ENCODE measurements at regions not wholly inside any gene's neighbourhood (a gene's known extent, or its start where the extent isn't known, plus 50 kb on each side); places are given as distances from the start of the nearest gene placed in this dataset.

DNA sequence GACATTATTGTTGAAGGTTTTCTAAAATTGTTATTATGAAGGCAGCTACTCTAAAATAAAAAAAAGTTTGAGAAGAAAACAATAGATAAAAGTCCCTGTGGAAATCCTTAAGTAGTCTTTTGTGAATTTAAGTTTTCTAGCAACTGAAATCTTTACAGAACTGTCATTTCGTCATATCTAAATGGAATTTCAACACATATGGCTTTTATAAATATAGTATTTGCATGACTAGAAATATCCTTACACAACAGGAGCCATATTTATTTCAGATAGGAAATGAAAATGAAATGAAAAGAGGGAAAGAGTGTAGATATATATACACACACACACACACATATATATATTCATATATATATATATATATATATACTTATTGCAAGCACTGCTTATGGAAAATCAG, 204.7 kb upstream of the RGS18 start:
- DNase-seq (ENCODE audit: extremely low spot score in 2 of 2) = no peak
- TF ChIP-seq, protein P1, sequence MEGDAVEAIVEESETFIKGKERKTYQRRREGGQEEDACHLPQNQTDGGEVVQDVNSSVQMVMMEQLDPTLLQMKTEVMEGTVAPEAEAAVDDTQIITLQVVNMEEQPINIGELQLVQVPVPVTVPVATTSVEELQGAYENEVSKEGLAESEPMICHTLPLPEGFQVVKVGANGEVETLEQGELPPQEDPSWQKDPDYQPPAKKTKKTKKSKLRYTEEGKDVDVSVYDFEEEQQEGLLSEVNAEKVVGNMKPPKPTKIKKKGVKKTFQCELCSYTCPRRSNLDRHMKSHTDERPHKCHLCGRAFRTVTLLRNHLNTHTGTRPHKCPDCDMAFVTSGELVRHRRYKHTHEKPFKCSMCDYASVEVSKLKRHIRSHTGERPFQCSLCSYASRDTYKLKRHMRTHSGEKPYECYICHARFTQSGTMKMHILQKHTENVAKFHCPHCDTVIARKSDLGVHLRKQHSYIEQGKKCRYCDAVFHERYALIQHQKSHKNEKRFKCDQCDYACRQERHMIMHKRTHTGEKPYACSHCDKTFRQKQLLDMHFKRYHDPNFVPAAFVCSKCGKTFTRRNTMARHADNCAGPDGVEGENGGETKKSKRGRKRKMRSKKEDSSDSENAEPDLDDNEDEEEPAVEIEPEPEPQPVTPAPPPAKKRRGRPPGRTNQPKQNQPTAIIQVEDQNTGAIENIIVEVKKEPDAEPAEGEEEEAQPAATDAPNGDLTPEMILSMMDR (IDR thresholded peaks at IDR 0.05) = no peak
- TF ChIP-seq POLR2A (IDR thresholded peaks at IDR 0.05) = no peak
- TF ChIP-seq POLR2AphosphoS5 (IDR thresholded peaks at IDR 0.05; ENCODE audit: insufficient read depth in 1 of 2, low read depth in 1 of 2) = no peak
- Histone ChIP-seq H3K27ac (no peak overlapping the region), H3K9me3 (no peaks in the 10 kb centered on the region), H3K27me3 (no peaks in the 10 kb centered on the region), H3K4me3 (no peak overlapping the region), H3K4me1 (no peaks in the 10 kb centered on the region), H3K36me3 (no peaks in the 10 kb centered on the region)
- intact Hi-C loops (cut with DNase I) = no loop called here

DNA sequence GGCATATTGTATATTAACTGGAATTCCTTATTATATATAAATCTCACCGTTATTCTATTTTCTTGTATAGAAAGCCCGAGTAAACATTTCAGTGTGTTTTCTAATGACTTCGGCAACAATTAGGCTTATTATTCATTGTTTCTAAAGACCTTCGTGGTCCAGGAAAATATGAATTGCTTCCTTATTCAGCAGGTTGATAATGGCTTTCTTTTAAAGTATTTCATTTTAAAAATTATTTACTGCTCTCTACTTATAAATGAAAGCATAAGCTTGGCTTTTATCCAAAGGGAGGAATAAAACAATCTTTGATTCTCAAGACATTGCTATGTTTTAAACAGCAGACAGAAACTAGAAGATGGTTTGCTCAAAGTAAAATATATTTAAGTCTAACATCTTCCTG, 198.4 kb upstream of the RGS18 start:
- Histone ChIP-seq H3K4me3 (no peak overlapping the region), H3K4me1 (no peaks in the 10 kb centered on the region), H3K9me3 (no peaks in the 10 kb centered on the region), H3K27me3 (no peaks in the 10 kb centered on the region), H3K36me3 (no peaks in the 10 kb centered on the region), H3K27ac (no peak overlapping the region)
- no peak for DNase-seq (ENCODE audit: extremely low spot score in 2 of 2)
- TF ChIP-seq POLR2AphosphoS5 (IDR thresholded peaks at IDR 0.05; ENCODE audit: insufficient read depth in 1 of 2, low read depth in 1 of 2) (no peak), POLR2A (IDR thresholded peaks at IDR 0.05) (no peak)
- TF ChIP-seq, protein P1 (IDR thresholded peaks at IDR 0.05) = no peak
- intact Hi-C loops (cut with DNase I) = no loop called here

DNA sequence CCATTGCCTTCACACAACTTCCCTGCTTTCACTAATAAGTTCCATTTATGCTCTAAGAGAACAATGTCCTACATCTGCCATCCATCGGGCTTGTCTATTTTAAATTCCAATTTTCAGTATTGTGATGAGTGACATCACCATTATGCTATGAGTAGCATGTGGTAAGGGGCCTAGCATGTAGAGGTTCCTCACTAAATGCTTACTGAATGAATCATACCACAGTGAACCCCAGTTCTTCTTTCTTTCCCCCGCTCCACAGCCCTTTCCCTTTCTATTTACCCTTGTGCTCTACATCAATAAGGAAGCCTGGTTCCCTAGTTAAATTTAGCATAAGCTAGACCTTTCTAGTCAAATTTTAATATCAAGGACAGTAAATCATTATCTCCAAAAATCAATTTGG, 195.0 kb upstream of the RGS18 start:
- H3K36me3 ChIP-seq = no peaks in the 10 kb centered on the region
- DNase-seq (ENCODE audit: extremely low spot score in 2 of 2) = no peak
- intact Hi-C loops (cut with DNase I) = no loop called here
- no peak for TF ChIP-seq POLR2AphosphoS5 (IDR thresholded peaks at IDR 0.05; ENCODE audit: insufficient read depth in 1 of 2, low read depth in 1 of 2)
- TF ChIP-seq, protein P1 (IDR thresholded peaks at IDR 0.05) = no peak
- TF ChIP-seq POLR2A (IDR thresholded peaks at IDR 0.05) = no peak
- no peak overlapping the region for H3K4me3 ChIP-seq
- H3K27me3 ChIP-seq = no peaks in the 10 kb centered on the region
- no peaks in the 10 kb centered on the region for H3K9me3 ChIP-seq
- H3K27ac ChIP-seq = no peak overlapping the region
- no peaks in the 10 kb centered on the region for H3K4me1 ChIP-seq

DNA sequence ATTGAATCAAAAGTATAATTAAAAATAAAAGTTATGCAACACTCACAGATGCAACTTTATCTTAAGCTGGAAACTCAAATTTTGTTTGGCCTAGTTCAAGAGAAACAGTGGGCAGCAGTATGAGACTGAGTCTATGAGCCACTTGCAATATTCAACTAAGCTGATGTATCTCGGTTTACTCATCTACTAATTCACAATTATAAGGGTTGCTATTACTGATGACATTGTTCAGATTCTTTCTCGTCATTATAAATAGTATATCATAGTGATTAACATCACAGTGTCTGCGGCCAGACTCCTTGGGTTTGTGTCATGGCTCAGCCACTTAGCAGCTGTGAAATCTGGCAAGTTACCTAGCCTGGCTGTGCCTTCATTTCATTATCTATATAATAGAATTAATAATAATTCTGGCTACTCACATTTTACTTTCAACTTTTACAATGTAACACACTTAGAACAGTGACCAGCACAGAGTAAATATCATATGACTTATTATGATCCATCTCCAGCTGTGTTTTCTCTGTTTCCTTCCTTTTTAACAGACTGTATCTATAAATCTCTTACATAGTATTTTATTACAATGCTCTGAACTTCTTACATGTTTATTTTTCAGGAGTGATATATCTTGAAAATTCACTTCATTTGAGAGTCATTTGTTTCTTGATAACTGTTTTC, 194.3 kb upstream of the RGS18 start:
- H3K4me1 ChIP-seq = no peaks in the 10 kb centered on the region
- no peak overlapping the region for H3K4me3 ChIP-seq
- TF ChIP-seq POLR2AphosphoS5 (IDR thresholded peaks at IDR 0.05; ENCODE audit: insufficient read depth in 1 of 2, low read depth in 1 of 2) (no peak), POLR2A (IDR thresholded peaks at IDR 0.05) (no peak)
- TF ChIP-seq, protein P1 (IDR thresholded peaks at IDR 0.05) = no peak
- no peaks in the 10 kb centered on the region for H3K36me3 ChIP-seq
- intact Hi-C loops (cut with DNase I) = no loop called here
- H3K27me3 ChIP-seq = no peaks in the 10 kb centered on the region
- DNase-seq (ENCODE audit: extremely low spot score in 2 of 2) = no peak
- H3K27ac ChIP-seq = no peak overlapping the region
- no peaks in the 10 kb centered on the region for H3K9me3 ChIP-seq

DNA sequence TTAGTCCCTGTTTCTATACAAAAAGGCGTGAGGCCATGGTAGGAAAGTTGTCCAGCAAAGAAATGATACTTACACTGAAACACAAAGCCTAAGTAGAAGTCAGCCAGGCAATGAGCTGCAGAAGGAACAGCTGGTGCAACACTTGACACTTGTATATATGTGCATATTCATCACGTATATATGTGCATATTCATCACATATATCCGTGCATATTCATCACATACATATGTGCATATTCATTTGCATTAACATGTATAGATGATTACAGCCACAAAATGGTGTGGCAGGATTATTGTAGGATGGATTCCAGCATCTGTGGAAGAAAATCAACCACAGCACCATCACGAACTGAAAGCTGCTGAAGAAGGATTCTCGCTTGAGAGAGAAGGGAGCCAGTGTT, 189.0 kb upstream of the RGS18 start:
- Histone ChIP-seq H3K36me3 (no peaks in the 10 kb centered on the region), H3K4me3 (no peak overlapping the region), H3K9me3 (no peaks in the 10 kb centered on the region), H3K4me1 (no peaks in the 10 kb centered on the region), H3K27ac (no peak overlapping the region), H3K27me3 (no peaks in the 10 kb centered on the region)
- intact Hi-C loops (cut with DNase I) = no loop called here
- DNase-seq (ENCODE audit: extremely low spot score in 2 of 2) = no peak
- TF ChIP-seq, protein P1 (IDR thresholded peaks at IDR 0.05) = no peak

Data from vagina (tissue), 2 donors.